Posterior vena cava (tissue), 2 donors: ENCODE measurements at regions not wholly inside any gene's neighbourhood (a gene's known extent, or its start where the extent isn't known, plus 50 kb on each side); places are given as distances from the start of the nearest gene placed in this dataset.

ENCODE experiments used
- DNase-seq: peaks from one replicate; pipeline ENCODE4 v3.0.0-alpha.2; 2020; ENCODE audit warnings: low spot score
- intact Hi-C, 2 donors: fragments of 100-400 bp; cut with DNase I; formaldehyde crosslinking; loops; one replicate each; pipeline versions ENCODE4 v1.14.1 to v1.14.2; 2022 to 2023
- donor health status: DM: yes; HTN: yes; CAD: no.
- donor health status: DM: yes; HTN: yes; CAD: no.

- no peak for DNase-seq
- intact Hi-C loops: no loop called here
These were observed 62.7 kb downstream of the NPTX2 start for GRCh38 chr7:98679741-98680140.

GRCh38 chr7:98681511-98681910, 64.4 kb downstream of the NPTX2 start:
- intact Hi-C loops: no loop called here
- DNase-seq: no peak

GRCh38 chr7:98681951-98682350, 64.9 kb downstream of the NPTX2 start:
- intact Hi-C loops: no loop called here
- DNase-seq: no peak

- intact Hi-C loops: no loop called here
These were observed 66.4 kb downstream of the NPTX2 start for GRCh38 chr7:98683514-98683913.

GRCh38 chr7:98685541-98685940, 68.5 kb downstream of the NPTX2 start:
- intact Hi-C loops: no loop called here

More at GRCh38 chr7:98683514-98683913, 66.4 kb downstream of the NPTX2 start:
- DNase-seq: no peak

GRCh38 chr7:98686466-98687080, 69.5 kb downstream of the NPTX2 start:
- DNase-seq: no peak
- intact Hi-C loops: no loop called here

More at GRCh38 chr7:98685541-98685940, 68.5 kb downstream of the NPTX2 start:
- DNase-seq: no peak

- DNase-seq: peak; percentile 15
- intact Hi-C loops: no loop called here
These were observed 70.1 kb downstream of the NPTX2 start for GRCh38 chr7:98687111-98687751.

- DNase-seq: no peak
- intact Hi-C loops: no loop called here
These were observed 74.5 kb downstream of the NPTX2 start for GRCh38 chr7:98691619-98692018.

- DNase-seq: no peak
- intact Hi-C loops: no loop called here
These were observed 80.0 kb downstream of the NPTX2 start for GRCh38 chr7:98697083-98697482.

- intact Hi-C loops: no loop called here
- no peak for DNase-seq
These were observed 80.6 kb downstream of the NPTX2 start for GRCh38 chr7:98697485-98698240.

- DNase-seq: no peak
- intact Hi-C loops: no loop called here
These were observed 81.9 kb downstream of the NPTX2 start for GRCh38 chr7:98698976-98699375.

GRCh38 chr7:98700533-98700932, 83.4 kb downstream of the NPTX2 start:
- DNase-seq: no peak
- intact Hi-C loops: no loop called here

GRCh38 chr7:98701372-98701771, 84.3 kb downstream of the NPTX2 start:
- no peak for DNase-seq
- intact Hi-C loops: no loop called here

GRCh38 chr7:98702021-98702420, 84.9 kb downstream of the NPTX2 start:
- intact Hi-C loops: no loop called here
- DNase-seq: no peak

- intact Hi-C loops: no loop called here
- DNase-seq: no peak
These were observed 86.8 kb downstream of the NPTX2 start for GRCh38 chr7:98703916-98704315.

- intact Hi-C loops: no loop called here
- peak; percentile 74 for DNase-seq
These were observed 88.5 kb downstream of the NPTX2 start for GRCh38 chr7:98705626-98706025.

- intact Hi-C loops: no loop called here
- no peak for DNase-seq
These were observed 90.0 kb downstream of the NPTX2 start for GRCh38 chr7:98707076-98707475.

- peak; percentile 31 for DNase-seq
- intact Hi-C loops: no loop called here
These were observed 94.9 kb downstream of the NPTX2 start for GRCh38 chr7:98711945-98712344.

GRCh38 chr7:98713165-98713810, 96.2 kb downstream of the NPTX2 start:
- intact Hi-C loops: no loop called here
- no peak for DNase-seq

- peak; percentile 20 for DNase-seq
- intact Hi-C loops: no loop called here
These were observed 102.3 kb downstream of the NPTX2 start for GRCh38 chr7:98719396-98719795.
